Activated CD4-positive, alpha-beta T cell treated with anti-CD3 and anti-CD28 coated beads, Interleukin-2, amount 10 ng/mL, durations not matched to agents 24 days and 14 days (primary cell): ENCODE measurements at regions not wholly inside any gene's neighbourhood (a gene's known extent, or its start where the extent isn't known, plus 50 kb on each side); places are given as distances from the start of the nearest gene placed in this dataset.
"Not testable (repeated sequence)": the region's sequence is repeated elsewhere in the genome, so short reads cannot be mapped to it uniquely, and the experiment has no call there.

Source experiments
- DNase-seq: peaks from one replicate; pipeline ENCODE4 v3.0.0; 2022
- H3K27ac Mint-ChIP-seq: one replicate; pipeline ENCODE4 v1.8.0; 2022; ENCODE audit warnings: mild to moderate bottlenecking, mixed read lengths
- H3K27me3 Mint-ChIP-seq: one replicate; pipeline ENCODE4 v1.8.0; 2022; ENCODE audit warnings: mixed read lengths
- H3K36me3 Mint-ChIP-seq: one replicate; pipeline ENCODE4 v1.8.0; 2022; ENCODE audit warnings: low read depth, mild to moderate bottlenecking, mixed read lengths
- H3K4me1 Mint-ChIP-seq: one replicate; pipeline ENCODE4 v1.8.0; 2021; ENCODE audit warnings: mixed read lengths
- H3K4me3 Mint-ChIP-seq: one replicate; pipeline ENCODE4 v1.8.0; 2022; ENCODE audit warnings: mild to moderate bottlenecking, moderate library complexity, mixed read lengths
- H3K9me3 Mint-ChIP-seq: one replicate; pipeline ENCODE4 v1.8.0; 2021; ENCODE audit warnings: mixed read lengths
- intact Hi-C: fragments of 100-400 bp; cut with micrococcal nuclease; formaldehyde crosslinking; loops from one replicate; pipeline ENCODE4 v1.15.1; 2023

DNA sequence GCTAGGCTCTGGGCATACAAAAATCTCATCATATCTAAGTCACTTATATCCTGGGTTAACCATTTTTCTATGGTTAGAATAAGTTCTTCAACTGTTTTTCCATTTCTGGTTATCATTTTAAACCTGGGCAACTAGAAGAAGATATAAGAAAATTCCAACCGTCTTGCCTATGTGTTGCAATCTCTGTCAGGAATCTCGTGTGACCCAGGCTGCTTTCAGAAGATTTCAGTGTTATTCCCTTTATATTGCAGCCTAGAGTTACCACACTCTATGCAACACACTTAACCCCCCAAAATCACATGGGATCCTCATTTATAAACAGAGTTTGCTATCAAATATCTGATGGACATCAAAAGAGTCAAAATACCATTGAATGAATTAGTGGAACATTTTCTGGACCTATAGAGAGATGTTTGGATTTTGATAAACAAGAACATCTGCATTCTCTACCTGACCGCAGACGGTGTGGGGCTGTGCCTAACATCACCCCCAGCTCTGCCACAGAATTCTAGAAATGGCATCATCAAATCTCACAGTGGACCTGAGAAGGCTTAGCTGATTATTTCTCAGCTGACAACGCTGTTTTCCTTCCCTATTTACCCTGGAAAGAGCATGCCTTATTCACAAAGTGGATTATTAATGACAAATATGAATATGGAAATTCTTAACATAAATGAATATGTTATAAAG lies 515.7 kb downstream of the NTRK3 start:
- H3K4me3 Mint-ChIP-seq = no peak overlapping the region
- no peak for DNase-seq
- no peak overlapping the region for H3K27ac Mint-ChIP-seq
- intact Hi-C loops = no loop called here
- no peaks in the 10 kb centered on the region for H3K27me3 Mint-ChIP-seq
- H3K4me1 Mint-ChIP-seq = peaks cover 8% of the 10 kb centered on the region
- no peaks in the 10 kb centered on the region for H3K36me3 Mint-ChIP-seq
- H3K9me3 Mint-ChIP-seq = peaks cover 9% of the 10 kb centered on the region

DNA sequence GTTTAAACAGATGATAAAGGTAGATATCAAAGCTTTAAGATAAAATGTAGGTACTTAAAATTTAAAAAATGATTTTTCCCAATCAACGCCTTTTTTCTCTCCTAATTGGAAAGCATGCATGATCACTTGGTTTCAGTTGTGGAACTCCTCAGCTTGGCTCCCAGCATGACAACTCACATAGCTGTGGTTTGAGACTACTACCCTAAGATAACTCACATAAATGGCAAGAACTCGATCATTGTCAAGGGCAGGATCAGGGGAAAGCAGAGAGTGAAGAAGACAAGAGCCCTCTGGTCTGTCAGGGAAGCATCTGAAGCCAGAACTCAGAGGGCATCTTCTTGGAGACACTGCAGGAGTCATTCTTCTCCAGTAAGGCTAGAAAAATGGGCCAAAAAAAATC lies 516.7 kb downstream of the NTRK3 start:
- no peaks in the 10 kb centered on the region for H3K27me3 Mint-ChIP-seq
- H3K27ac Mint-ChIP-seq = no peak overlapping the region
- no peaks in the 10 kb centered on the region for H3K36me3 Mint-ChIP-seq
- no peak overlapping the region for H3K4me3 Mint-ChIP-seq
- peaks cover 8% of the 10 kb centered on the region for H3K4me1 Mint-ChIP-seq
- intact Hi-C loops = no loop called here
- DNase-seq = no peak
- peaks cover 9% of the 10 kb centered on the region for H3K9me3 Mint-ChIP-seq

DNA sequence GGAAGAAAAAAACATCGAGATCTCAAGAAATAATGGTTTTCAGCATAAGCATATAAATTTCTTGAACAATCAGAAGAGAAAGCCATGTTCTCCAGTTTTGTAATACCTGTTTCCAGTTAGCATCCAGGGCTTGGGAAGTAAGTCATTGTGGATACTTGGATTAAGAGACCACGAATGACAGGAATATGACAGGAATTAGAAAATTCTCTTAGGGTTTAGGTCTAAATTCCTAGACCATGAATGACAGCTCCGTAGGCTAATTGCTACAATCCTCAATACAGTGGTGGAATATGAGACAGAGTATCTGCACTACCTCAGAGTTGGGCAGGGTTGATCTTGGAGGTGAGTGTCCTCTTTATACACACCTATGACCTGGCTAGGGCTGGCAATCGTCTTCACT lies 517.5 kb downstream of the NTRK3 start:
- Mint-ChIP-seq H3K27ac (no peak overlapping the region), H3K9me3 (peaks cover 9% of the 10 kb centered on the region), H3K4me3 (no peak overlapping the region), H3K27me3 (no peaks in the 10 kb centered on the region), H3K36me3 (no peaks in the 10 kb centered on the region), H3K4me1 (peaks cover 8% of the 10 kb centered on the region)
- intact Hi-C loops = no loop called here
- no peak for DNase-seq

DNA sequence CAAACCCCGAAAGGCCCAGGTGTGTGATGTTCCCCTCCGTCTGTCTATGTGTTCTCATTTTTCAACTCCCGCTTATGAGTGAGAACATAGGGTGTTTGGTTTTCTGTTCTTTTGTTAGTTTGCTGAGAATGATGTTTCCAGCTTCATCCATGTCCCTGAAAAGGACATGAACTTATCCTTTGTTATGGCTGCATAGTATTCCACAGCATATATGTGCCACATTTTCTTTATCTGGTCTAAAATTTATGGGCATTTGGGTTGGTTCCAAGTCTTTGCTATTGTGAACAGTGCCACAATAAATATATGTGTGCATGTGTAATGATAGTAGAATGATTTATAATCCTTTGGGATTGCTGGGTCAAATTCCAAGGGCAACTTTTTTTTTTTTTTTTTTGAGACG lies 519.1 kb downstream of the NTRK3 start:
- H3K9me3 Mint-ChIP-seq, DNase-seq, H3K36me3 Mint-ChIP-seq, H3K27me3 Mint-ChIP-seq, H3K4me1 Mint-ChIP-seq, H3K27ac Mint-ChIP-seq, intact Hi-C loops, H3K4me3 Mint-ChIP-seq: not testable (repeated sequence)

DNA sequence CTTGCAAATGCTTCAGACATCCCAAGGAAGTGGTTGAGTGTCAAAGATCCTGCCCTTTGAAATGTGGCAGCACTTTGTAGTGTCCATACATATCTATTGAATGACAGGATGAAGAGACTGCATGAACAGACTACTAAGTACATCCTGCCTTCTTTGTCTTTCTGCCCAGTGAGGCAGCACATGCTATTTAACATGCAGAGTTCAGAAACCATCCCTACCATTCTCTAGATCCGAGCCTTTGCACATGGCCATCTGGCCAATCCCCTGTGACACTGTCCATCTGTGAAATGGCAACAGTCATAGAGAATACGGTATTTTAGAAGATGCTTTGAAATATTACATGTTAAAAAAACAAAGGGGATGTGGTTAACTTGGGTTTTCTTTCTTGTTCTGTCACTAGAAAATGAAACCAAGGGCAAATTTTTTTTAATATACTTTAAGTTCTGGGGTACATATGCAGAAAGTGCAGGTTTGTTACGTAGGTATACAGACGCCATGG lies 519.6 kb downstream of the NTRK3 start:
- Mint-ChIP-seq H3K9me3 (peaks cover 9% of the 10 kb centered on the region), H3K4me1 (peaks cover 8% of the 10 kb centered on the region), H3K27me3 (no peaks in the 10 kb centered on the region), H3K27ac (no peak overlapping the region), H3K4me3 (no peak overlapping the region), H3K36me3 (no peaks in the 10 kb centered on the region)
- DNase-seq = peak; percentile 59
- intact Hi-C loops = no loop called here

DNA sequence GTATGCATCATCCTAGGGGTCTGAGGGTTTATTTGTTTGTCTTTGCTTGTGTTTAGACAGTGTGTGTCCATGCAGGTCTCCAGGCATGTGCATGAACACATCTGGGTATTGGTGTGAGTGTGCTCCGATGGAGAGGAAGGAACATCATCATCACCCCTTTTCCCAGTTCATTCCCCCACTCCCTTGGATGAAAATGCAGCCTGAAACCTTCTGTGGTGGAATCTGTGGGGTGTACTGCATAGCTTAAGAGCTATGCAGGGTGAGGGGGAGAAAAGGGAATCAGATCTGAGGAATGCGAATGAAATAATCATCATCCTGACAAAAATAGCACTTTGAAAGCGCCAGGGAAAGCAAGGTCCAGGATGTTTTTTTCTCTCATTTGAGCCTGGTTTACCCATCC lies 520.1 kb downstream of the NTRK3 start:
- Mint-ChIP-seq H3K27me3 (no peaks in the 10 kb centered on the region), H3K4me1 (peaks cover 8% of the 10 kb centered on the region), H3K9me3 (peaks cover 9% of the 10 kb centered on the region), H3K36me3 (no peaks in the 10 kb centered on the region), H3K27ac (no peak overlapping the region), H3K4me3 (no peak overlapping the region)
- DNase-seq = no peak
- intact Hi-C loops = no loop called here

DNA sequence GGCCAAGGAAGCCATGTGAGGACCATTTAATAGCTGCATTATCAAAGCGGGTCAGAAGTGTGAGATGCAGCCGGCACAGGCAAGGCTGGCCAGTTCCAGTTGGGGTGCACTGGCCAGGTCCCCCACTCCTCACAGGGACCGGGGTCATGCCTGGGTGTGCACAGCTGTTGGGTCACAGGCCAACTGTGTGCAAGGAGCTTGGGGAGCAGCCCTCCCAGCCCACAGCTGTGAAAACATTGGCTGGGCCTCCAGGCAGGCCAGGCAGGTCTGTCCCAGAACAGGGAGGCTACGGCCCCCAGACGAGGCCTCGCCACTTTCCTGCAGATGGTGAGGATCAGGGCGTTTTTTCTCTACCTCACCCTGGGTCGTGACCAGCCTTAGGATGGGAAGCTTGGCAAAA lies 521.0 kb downstream of the NTRK3 start:
- DNase-seq = no peak

DNA sequence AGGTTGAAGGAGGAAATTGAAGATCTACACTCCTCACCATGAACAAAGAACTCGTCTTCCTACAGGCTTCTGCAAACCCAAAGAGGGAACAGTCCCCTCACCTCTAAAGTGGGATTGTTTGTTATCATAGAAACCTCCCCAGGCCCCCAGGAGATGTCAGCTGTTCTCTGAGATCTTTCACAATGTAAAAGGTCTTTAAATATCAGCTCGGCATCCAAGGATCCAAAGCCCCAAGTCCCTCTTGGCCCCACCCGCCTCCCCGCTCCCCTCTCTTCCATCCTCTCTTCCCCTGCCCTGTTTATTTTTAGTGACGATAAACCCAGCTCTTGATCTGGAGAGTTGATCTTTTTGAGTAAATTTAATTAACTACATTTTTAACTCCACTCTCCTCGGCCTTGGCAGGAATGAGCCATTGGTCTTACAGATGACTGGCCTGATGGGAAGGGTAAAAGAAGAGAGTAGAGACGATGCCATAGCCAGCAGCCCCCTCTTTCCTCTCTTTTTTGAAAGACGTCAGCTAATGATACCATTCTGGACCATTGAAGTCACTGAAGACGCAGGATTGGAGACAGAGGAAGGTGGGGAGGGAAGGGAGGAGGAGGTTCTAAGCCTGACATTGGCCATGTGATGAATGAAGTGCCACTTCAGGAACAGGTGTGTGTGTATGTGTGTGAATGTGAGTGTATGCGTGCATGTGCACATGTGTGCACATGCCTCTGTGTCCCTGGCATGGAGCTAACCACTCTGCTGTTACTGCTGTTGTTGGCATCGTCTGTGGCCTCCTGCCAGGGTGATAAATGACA lies 521.8 kb downstream of the NTRK3 start:
- peaks cover 9% of the 10 kb centered on the region for H3K9me3 Mint-ChIP-seq
- intact Hi-C loops = no loop called here
- peaks cover 8% of the 10 kb centered on the region for H3K4me1 Mint-ChIP-seq
- no peaks in the 10 kb centered on the region for H3K27me3 Mint-ChIP-seq
- no peak overlapping the region for H3K4me3 Mint-ChIP-seq
- no peak overlapping the region for H3K27ac Mint-ChIP-seq
- no peak for DNase-seq
- no peaks in the 10 kb centered on the region for H3K36me3 Mint-ChIP-seq

More for the DNA sequence above, 521.0 kb downstream of the NTRK3 start:
- intact Hi-C loops = no loop called here
- Mint-ChIP-seq H3K36me3 (no peaks in the 10 kb centered on the region), H3K27ac (no peak overlapping the region), H3K27me3 (no peaks in the 10 kb centered on the region), H3K9me3 (peaks cover 9% of the 10 kb centered on the region), H3K4me3 (no peak overlapping the region), H3K4me1 (peaks cover 8% of the 10 kb centered on the region)

DNA sequence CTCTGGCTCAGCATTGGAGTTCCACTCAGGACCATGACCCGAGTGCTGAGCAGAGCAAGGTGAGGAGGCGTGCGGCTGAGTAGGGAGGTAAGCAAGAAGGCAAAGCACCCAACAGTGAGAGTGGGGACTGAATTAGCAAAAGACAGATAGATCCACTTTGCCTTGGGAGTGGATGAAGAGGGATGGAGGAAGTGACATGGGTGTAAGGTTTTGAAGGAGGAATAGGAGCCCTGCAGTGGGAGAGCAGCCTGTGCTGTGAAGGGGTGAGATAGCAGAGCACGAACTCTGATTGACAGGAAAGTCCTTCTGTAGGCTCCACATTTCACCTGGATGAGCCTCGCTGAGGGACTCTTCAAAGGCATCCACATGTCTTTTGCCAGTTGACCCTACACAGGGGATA lies 522.6 kb downstream of the NTRK3 start:
- peaks cover 8% of the 10 kb centered on the region for H3K4me1 Mint-ChIP-seq
- intact Hi-C loops = no loop called here
- no peak for DNase-seq
- no peaks in the 10 kb centered on the region for H3K27me3 Mint-ChIP-seq
- no peak overlapping the region for H3K4me3 Mint-ChIP-seq
- peaks cover 9% of the 10 kb centered on the region for H3K9me3 Mint-ChIP-seq
- H3K36me3 Mint-ChIP-seq = no peaks in the 10 kb centered on the region
- H3K27ac Mint-ChIP-seq = no peak overlapping the region

DNA sequence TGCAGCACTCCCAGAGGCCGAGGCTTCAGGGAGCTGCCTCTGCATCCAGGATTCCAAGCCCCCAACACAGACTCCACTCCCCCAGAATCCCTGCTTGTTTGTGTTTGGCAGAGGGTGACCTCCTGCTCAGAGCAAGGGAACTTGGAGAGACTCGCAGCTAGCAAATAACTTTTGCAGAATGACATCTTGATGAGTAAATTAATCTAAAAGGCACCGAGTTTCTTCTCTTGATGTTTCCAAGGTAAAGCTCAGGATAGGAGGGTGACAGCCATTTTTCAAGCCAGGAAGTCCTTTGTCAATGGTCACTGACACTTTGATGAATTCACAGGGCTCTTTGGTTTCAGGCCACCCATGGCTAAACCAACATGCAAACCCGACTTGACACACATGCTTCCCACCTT lies 523.0 kb downstream of the NTRK3 start:
- H3K4me1 Mint-ChIP-seq = peaks cover 8% of the 10 kb centered on the region
- intact Hi-C loops = no loop called here
- no peak for DNase-seq
- H3K9me3 Mint-ChIP-seq = peaks cover 9% of the 10 kb centered on the region
- H3K27me3 Mint-ChIP-seq = no peaks in the 10 kb centered on the region
- no peak overlapping the region for H3K4me3 Mint-ChIP-seq
- no peaks in the 10 kb centered on the region for H3K36me3 Mint-ChIP-seq
- no peak overlapping the region for H3K27ac Mint-ChIP-seq

DNA sequence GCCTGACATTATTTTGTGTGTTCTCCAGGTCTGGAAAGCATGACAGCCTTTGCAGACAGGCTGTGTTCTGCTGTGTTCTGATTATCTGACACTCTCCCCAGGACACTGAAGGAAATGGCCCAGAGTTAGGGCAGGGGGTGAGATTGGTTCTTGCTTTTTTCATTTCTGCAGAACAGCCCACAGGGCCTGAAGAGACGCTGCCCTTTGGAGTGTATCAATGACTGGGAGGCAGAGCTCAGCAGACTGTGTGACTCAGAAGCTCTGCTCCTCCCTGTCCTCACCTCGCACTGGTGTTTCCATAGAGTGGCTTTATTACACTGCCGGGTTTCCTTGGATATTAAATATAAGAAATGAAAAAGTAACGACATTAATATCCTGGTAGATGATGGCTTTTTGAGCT lies 523.6 kb downstream of the NTRK3 start:
- H3K9me3 Mint-ChIP-seq = peaks cover 9% of the 10 kb centered on the region
- intact Hi-C loops = no loop called here
- H3K27ac Mint-ChIP-seq = no peak overlapping the region
- no peak for DNase-seq
- H3K4me3 Mint-ChIP-seq = no peak overlapping the region
- no peaks in the 10 kb centered on the region for H3K27me3 Mint-ChIP-seq
- H3K4me1 Mint-ChIP-seq = peaks cover 8% of the 10 kb centered on the region
- H3K36me3 Mint-ChIP-seq = no peaks in the 10 kb centered on the region

DNA sequence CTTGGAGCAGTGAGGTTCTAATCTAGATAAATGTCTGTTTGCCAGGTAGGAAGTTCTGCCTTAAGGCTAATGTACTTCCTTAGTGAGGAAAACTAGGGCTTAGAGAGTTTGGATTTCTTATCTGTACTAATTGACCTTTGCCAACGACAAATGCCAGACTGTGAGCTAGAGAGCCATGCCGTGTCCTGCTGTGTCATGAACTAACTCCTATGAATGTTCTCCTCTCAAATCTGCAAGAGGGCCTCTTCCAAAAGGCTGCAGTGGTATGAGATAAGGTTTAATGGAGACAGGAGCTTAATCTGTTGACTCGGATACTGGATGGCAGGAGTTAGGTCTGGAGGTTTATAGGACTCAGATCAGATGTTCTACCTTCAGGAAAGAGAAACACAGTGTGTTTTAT lies 524.9 kb downstream of the NTRK3 start:
- Mint-ChIP-seq H3K27me3 (no peaks in the 10 kb centered on the region), H3K4me1 (peaks cover 5% of the 10 kb centered on the region), H3K4me3 (no peak overlapping the region), H3K9me3 (peaks cover 6% of the 10 kb centered on the region), H3K27ac (no peak overlapping the region), H3K36me3 (no peaks in the 10 kb centered on the region)
- no peak for DNase-seq
- intact Hi-C loops = no loop called here

DNA sequence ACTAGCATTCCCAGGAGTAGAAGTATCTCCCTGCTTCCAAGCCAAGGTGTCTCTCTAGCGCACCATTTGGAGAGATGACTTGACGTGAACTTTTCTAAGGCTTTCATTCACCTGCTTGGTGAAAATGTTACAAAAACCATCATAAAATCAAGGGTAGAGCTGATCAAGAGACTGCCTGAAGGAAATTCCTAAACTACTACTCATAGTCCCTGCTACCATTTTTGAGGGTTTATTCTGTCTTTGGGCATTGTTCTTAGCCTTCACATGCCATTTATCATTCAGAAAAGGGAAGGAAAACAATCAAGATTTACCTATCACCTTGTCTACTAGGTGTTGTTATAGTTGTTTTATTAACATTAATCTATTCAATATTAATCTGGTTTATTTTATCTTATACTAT lies 525.8 kb downstream of the NTRK3 start:
- Mint-ChIP-seq H3K36me3 (no peaks in the 10 kb centered on the region), H3K4me3 (no peak overlapping the region), H3K9me3 (no peaks in the 10 kb centered on the region), H3K27ac (no peak overlapping the region), H3K27me3 (no peaks in the 10 kb centered on the region), H3K4me1 (no peaks in the 10 kb centered on the region)
- DNase-seq = no peak
- intact Hi-C loops = no loop called here

DNA sequence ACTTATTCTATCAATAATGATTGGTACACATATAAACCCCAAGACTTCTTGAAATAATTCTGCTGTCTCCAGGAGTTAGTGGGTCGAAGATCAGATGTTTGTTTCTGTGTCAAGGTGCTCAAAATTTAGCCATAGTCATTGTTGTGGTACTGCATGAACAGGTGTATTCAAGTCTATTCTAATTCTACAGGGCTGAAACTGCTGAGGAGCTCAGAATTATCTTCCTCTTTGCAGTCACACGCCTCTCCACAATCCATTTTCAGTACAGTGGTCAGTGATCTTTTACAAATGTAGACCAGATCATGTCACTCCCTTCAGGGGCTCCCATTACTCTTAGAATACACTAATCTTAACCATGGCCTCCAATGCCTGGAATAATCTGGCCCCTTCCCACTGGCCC lies 527.5 kb downstream of the NTRK3 start:
- intact Hi-C loops = no loop called here
- H3K27ac Mint-ChIP-seq = no peak overlapping the region

More for the DNA sequence above, 527.5 kb downstream of the NTRK3 start:
- Mint-ChIP-seq H3K4me3 (no peak overlapping the region), H3K27me3 (no peaks in the 10 kb centered on the region), H3K4me1 (no peaks in the 10 kb centered on the region), H3K36me3 (no peaks in the 10 kb centered on the region), H3K9me3 (no peaks in the 10 kb centered on the region)
- DNase-seq = no peak
